ENCODE measurements at regions not wholly inside any gene's neighbourhood (a gene's known extent, or its start where the extent isn't known, plus 50 kb on each side); places are given as distances from the start of the nearest gene placed in this dataset.

- TF ChIP-seq CTCF (IDR thresholded peaks at IDR 0.05; ENCODE audit: low read depth, low read length, poor library complexity, severe bottlenecking), result no peak
- TF ChIP-seq EZH2phosphoT487 (IDR thresholded peaks at IDR 0.05; ENCODE audit: borderline replicate concordance, low read length), result no peak
Observed at GRCh38 chr5:23164971-23165370, 311.8 kb upstream of the CDH12 start.

Measured in DOHH2 (cell line).